ENCODE measurements at regions not wholly inside any gene's neighbourhood (a gene's known extent, or its start where the extent isn't known, plus 50 kb on each side); places are given as distances from the start of the nearest gene placed in this dataset.
A peak's percentile ranks its signal among the peaks of the same experiment; 100 is the strongest.

- peak in 1 of 4 donors; percentile 8 for DNase-seq (ENCODE audit: low read depth in 4 of 4, low spot score in 3 of 4)
Measured at GRCh38 chr9:118829334-118829733, 539.9 kb downstream of the BRINP1 start.

DNA sequence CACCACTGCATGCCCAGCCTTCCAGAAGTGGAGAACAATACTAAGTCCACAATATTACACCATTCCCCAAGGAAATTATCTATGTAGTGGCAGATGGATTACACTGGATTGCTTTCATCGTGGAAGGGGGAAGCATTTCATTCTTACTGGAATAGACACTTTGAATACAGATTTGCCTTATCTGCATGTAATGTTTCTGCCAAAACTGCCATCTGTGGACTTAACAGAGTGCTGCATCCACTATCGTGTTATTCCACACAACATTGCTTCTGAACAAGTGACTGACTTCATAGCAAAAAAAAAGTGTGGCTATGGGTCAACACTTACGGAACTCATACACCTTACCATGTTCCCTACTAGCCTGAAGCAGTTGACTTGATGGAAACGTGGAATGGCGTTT is 536.9 kb downstream of the BRINP1 start:
- no peak for DNase-seq (ENCODE audit: low read depth in 4 of 4, low spot score in 3 of 4)

DNA sequence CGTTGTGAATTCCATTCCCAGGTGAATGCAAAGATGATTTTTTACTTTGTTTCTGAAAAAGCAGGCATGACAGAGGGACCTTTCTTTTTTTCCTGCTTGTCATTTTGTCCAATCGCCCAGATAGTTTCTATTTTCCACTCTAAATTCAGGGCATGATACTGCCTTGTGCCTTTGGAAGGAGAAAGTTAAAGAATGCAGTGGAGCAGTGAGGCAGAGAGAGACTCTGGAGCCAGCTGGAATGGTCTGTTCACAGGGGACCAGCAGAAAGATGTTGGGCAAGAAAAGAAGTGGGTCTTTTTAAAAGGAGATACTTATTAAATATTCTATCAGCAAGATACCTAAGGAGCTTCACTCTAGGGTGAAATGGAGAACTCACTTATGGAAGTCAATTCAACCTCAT is 532.3 kb downstream of the BRINP1 start:
- DNase-seq (ENCODE audit: low read depth in 4 of 4, low spot score in 3 of 4): no peak

GRCh38 chr9:118871531-118871930 is 497.7 kb downstream of the BRINP1 start:
- DNase-seq (ENCODE audit: low read depth in 4 of 4, low spot score in 3 of 4): no peak

DNA sequence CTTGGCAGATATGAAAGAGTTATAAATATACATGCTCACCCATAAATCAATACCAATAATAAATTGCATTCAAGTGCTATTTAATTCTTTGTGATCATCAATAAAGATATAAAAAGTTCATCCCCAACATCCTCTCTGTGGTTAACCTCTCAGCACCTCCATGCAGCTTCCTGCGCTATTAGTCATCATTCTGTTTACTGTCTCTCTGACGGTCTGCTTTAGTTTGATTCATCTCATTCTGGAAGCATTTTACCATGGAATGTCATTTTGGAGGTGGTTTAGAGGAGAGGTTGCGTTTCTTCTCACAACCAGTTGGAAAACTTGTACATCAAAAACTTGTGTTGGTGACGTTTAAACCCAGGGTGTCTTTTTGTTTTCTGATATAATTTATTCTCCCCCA is 486.6 kb downstream of the BRINP1 start:
- DNase-seq (ENCODE audit: low read depth in 4 of 4, low spot score in 3 of 4): no peak

DNA sequence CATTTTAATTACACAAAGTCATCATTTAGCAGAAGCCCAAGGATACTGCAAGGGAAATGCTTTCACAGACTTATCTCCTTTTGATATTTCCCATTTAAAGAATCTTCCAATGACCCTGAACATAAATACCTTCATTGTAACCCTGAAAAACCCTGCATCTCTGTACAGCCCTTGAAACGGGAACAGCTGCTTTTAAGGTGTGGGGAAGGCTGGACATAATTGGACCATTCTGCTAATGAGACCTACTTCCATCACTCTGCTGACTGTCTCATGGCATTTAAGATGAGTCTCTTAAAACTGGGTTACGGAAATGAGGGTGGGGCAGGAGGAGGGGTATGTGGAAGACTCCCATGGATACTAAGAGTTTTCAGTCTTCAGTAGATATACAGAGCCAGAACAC is 485.8 kb downstream of the BRINP1 start:
- no peak for DNase-seq (ENCODE audit: low read depth in 4 of 4, low spot score in 3 of 4)

GRCh38 chr9:118891213-118891612 is 478.0 kb downstream of the BRINP1 start:
- no peak for DNase-seq (ENCODE audit: low read depth in 4 of 4, low spot score in 3 of 4)

DNA sequence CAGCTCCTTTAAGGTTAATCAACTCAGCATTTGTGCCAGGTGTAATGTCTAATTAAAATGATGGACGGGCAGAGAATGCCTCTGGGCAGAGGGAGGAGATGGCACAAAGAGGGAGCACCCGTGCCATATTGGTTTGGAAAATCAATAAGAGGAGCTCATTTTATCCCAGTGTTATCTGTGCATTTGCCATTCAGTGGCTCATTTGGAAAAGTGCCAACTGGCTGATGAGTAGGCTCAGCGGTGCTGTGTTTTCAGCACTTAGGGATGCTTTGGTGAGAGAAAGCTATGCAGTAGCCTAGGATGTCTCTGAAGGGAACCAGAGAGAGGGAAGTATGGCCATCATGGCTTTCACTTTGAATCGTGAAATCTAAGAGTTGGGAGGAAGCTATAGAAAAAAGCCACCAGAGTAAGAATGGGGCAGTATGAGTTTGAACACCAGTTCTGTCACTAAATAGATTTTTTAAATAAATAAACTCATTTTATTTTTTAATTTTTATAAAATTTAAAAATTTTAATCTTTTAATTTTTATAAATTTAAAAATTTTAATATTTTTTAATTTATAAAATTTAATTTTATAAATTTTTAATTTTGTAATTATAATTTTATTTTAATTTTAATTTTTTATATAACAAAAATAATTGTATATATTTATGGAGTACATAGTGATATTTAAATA is 472.8 kb downstream of the BRINP1 start:
- no peak for DNase-seq (ENCODE audit: low read depth in 4 of 4, low spot score in 3 of 4)

DNA sequence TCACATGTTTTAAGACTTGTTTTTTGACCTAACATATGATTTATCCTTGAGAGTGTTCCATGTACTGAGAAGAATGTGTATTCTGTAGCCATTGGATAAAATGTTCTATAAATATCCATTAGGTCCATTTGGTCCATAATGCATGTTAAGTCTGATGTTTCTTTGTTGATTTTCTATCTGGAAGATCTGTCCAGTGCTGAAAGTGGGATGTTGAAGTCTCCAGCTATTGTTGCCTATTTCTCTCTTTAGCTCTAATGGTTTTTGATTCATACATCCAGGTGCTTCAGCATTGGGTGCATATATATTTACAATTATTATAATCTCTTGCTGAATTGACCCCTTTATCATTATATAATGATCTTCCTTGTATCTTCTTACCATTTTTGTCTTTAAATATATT is 451.1 kb downstream of the BRINP1 start:
- DNase-seq (ENCODE audit: low read depth in 4 of 4, low spot score in 3 of 4): no peak

DNA sequence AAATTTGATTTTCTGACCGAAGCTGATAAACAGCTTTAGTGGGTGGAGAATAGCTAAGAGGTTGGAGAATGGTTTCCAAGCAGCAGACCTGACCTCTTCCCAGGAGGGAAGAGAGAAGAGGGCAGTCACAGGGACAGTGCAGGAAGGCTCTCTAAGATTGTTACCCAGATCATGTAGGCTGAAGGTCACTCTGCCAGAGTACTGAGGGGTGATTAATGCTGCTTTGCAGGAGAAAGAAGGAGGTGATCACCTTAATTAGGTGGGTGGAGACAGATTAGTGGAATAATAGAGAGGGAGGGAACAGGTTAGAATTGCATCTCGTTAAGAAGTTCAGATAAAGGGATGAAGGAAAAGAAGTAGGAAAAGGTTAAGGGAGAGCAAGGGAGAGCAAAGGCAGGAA is 440.5 kb downstream of the BRINP1 start:
- no peak for DNase-seq (ENCODE audit: low read depth in 4 of 4, low spot score in 3 of 4)

DNA sequence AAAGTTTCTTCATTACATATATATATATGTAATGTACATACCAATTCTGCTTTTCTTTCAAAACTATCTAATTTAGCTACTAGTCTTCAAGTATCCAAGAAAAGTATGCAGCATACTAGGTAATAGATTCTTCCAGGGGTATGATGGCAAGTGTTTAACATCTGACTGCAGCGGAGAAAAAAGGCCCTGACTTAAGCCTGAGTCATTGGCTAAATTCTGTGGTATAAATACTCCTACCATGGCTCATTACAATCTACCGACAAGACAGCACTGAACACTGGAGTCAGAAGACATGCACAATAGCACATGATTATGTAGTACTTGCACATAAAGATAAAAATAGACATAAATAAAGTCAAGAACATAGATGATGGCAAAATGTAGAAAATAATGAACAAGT is 439.9 kb downstream of the BRINP1 start:
- no peak for DNase-seq (ENCODE audit: low read depth in 4 of 4, low spot score in 3 of 4)

- DNase-seq (ENCODE audit: low read depth in 4 of 4, low spot score in 3 of 4): no peak
Measured at GRCh38 chr9:118931941-118932340, 437.3 kb downstream of the BRINP1 start.

DNA sequence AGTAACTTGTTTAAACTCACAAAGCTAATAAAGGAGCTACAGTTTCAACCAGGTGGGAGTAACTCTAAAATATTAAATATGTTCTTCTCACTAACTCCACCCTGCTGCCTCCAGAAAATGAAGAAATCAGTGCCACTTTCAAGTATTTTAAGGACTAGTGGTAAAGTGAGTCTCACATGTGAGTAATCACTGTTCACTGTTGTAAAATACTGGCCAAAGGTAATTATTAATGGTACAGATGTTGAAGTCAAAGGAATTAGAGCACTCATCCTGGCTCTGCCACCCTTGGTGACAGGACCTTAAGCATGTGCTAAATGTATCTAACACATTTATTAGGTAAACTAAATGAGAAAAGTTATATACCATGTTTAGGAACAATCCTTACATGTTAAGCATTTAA is 430.7 kb downstream of the BRINP1 start:
- DNase-seq (ENCODE audit: low read depth in 4 of 4, low spot score in 3 of 4): no peak

GRCh38 chr9:118940473-118940872 is 428.8 kb downstream of the BRINP1 start:
- no peak for DNase-seq (ENCODE audit: low read depth in 4 of 4, low spot score in 3 of 4)

DNA sequence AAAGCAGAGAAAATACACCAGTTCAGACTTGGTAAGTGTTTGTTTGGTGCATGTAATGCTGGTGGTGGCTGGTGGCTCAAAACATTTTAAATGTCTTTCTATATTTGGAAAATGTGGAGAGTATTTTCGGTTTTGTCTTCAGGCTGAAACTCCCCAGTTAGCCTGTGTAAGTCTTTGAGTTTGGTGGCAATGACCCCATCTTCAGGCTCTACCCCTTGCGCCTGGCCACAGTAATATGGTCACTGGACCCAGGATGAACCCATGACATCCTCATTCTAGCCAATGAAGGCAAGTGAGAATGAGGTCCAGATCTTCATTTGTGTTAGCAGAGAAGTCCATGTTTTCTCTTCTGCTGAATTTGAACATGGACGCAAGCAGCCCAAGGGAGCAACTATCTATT is 422.6 kb downstream of the BRINP1 start:
- no peak for DNase-seq (ENCODE audit: low read depth in 4 of 4, low spot score in 3 of 4)

DNA sequence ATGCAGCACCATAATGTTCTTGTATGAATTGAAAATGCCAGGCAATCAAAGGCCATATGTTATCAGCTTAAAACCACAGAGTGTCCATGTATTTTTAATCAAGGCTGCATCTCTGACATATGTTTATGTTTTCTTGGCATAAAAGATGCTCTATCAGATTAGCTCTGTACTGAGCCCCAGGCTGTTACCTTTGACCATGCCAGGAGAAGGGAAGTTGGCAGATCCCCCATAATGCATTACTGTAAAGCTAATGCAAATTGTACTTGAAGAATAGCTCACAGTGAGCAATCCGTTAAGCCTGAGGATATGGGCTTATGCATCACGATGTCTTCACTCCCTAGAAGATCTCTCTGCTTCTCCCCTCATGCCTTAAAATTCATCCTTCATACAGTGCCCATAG is 414.4 kb downstream of the BRINP1 start:
- no peak for DNase-seq (ENCODE audit: low read depth in 4 of 4, low spot score in 3 of 4)

- no peak for DNase-seq (ENCODE audit: low read depth in 4 of 4, low spot score in 3 of 4)
Measured at GRCh38 chr9:118957585-118957984, 411.6 kb downstream of the BRINP1 start.

GRCh38 chr9:118959366-118959765 is 409.9 kb downstream of the BRINP1 start:
- DNase-seq (ENCODE audit: low read depth in 4 of 4, low spot score in 3 of 4): no peak

DNA sequence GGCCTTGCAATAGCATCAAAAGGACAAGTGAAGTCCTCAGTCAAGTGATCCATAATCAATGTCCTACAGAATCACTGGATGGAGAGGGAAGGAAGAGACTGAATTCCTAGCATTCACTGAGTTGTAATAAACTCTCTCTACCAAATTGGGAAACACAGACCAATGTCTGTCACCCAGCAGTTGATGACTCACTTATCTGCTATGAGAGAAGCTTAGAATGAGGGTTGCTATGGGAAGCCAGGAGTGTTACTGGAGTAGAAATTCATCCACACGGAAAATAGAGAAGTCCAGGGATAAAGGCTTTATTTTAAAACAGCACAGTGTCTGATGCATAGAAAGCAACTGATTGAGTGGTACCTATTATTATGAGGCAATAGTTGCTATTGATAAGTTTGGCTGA is 407.4 kb downstream of the BRINP1 start:
- DNase-seq (ENCODE audit: low read depth in 4 of 4, low spot score in 3 of 4): no peak

DNA sequence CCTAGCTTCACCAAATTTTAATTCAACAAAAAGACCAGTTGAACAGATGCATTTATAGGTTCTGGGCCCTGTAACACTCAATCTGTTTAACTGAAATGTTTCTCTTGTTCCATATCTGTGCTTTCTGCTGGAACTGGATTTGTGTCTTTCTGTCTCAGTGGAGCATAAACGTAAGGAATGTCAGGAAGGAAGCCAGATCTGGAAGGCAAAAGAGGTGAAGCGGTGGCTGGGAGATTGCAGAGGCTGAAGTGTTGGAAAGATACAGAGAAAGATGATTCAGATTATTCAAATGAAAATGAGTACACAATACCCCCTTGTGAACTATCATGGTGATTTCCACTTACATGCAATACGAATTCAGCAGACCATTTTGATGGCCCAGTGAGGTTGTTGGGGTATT is 406.8 kb downstream of the BRINP1 start:
- DNase-seq (ENCODE audit: low read depth in 4 of 4, low spot score in 3 of 4): no peak

DNA sequence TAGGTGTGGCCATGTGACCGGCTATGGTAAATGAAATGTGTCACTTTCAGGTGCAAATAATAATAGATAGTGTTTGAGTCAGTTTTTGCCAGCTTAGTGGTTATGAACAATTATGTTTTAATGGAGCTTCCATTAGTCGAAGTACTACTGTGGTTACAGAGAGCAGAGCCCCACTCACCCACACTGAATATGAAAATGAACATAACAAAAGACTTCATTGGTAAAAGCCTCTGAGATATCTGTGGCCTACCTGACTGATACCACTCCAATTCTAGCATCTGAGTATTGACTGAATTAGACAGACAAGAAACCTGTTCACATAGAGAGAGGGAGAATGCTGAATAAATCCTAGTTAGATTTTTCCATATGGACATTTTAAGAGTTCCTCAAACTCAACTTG is 405.6 kb downstream of the BRINP1 start:
- DNase-seq (ENCODE audit: low read depth in 4 of 4, low spot score in 3 of 4): no peak

GRCh38 chr9:118967901-118968300 is 401.3 kb downstream of the BRINP1 start:
- DNase-seq (ENCODE audit: low read depth in 4 of 4, low spot score in 3 of 4): no peak

DNA sequence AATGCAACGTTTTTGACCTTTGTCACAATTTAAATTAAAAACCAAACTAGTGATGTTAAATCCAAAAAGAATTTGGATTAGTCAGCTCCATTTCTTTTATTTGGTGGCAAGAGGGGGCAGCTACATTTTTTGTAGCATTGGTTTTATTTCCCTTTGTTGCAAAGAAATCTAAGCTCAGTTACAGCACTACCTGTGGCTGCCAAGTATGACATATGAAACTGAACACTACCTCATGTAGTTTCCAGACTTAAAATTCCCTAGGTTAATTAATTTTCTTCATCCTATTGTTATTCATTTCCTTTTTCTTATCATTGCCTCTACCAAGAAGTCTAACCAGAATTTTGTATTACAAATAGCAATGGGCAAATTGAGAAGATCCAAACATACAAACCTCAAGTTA is 393.5 kb downstream of the BRINP1 start:
- DNase-seq (ENCODE audit: low read depth in 4 of 4, low spot score in 3 of 4): no peak
